ENCODE measurements at regions not wholly inside any gene's neighbourhood (a gene's known extent, or its start where the extent isn't known, plus 50 kb on each side); places are given as distances from the start of the nearest gene placed in this dataset.

DNA sequence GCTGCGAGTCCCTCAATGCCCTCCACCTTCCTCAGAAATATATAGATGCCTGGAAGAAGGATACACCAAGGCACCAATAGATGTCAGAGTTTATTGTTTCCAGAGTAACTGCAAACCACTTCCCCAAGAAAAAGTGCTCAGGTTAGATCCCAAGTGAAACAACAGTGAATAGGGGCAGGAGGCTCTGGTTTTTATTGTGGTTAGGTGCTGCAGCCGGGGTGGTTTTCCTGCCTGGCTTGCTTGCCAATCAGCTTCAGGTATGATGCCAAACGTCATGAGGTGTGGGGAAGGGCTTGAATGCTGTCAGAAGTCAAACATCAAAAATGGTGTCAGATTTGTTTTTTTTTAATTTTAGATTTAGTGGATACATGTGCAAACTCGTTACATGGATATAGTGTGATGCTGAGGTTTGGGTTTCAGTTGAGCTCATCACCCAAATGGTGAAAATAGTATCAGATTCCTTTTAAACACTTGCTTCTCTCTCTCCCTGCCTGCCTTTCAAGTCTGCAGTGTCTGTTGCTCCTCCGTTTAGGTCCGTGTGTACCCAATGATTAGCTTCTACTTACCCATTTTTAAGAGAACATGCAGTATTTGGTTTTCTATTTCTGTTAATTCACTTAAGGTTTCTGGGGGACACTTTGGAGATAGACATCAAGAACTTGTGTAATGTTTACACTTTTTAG is 1317.0 kb downstream of the MRPL39 start:
- Histone ChIP-seq H3K27me3 (no peaks in the 10 kb centered on the region), H3K4me3 (no peak overlapping the region), H3K9me3 (no peaks in the 10 kb centered on the region), H3K27ac (no peak overlapping the region), H3K4me1 (no peaks in the 10 kb centered on the region), H3K36me3 (no peaks in the 10 kb centered on the region)
- no peak for DNase-seq (ENCODE audit: low spot score in 2 of 2)
- no peak for TF ChIP-seq POLR2A (IDR thresholded peaks at IDR 0.05)
- intact Hi-C loops (cut with DNase I; ENCODE audit: low total_unique reads) = no loop called here

DNA sequence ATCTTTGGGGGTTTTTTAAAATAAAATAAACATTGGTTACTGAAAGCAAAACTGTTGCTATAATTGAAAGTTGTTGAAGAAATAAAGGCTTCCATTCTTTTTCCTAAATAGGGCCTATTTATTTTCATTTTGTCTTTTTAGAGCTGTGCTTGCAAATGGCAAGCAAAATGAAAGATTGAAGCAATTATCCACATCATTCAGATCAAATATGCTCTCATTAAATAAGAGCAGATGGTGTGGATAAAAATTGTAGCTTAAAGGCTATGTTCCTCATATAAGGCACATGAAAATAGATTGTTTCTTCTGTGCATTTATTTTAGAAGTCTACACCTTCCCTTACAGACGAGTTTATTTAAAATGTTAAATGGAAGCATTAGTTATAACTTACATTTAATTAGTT is 1317.7 kb downstream of the MRPL39 start:
- intact Hi-C loops (cut with DNase I; ENCODE audit: low total_unique reads) = no loop called here
- no peaks in the 10 kb centered on the region for H3K4me1 ChIP-seq
- no peak for DNase-seq (ENCODE audit: low spot score in 2 of 2)
- TF ChIP-seq, protein P1, sequence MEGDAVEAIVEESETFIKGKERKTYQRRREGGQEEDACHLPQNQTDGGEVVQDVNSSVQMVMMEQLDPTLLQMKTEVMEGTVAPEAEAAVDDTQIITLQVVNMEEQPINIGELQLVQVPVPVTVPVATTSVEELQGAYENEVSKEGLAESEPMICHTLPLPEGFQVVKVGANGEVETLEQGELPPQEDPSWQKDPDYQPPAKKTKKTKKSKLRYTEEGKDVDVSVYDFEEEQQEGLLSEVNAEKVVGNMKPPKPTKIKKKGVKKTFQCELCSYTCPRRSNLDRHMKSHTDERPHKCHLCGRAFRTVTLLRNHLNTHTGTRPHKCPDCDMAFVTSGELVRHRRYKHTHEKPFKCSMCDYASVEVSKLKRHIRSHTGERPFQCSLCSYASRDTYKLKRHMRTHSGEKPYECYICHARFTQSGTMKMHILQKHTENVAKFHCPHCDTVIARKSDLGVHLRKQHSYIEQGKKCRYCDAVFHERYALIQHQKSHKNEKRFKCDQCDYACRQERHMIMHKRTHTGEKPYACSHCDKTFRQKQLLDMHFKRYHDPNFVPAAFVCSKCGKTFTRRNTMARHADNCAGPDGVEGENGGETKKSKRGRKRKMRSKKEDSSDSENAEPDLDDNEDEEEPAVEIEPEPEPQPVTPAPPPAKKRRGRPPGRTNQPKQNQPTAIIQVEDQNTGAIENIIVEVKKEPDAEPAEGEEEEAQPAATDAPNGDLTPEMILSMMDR (IDR thresholded peaks at IDR 0.05) = no peak
- TF ChIP-seq POLR2A (IDR thresholded peaks at IDR 0.05) (no peak), POLR2AphosphoS5 (IDR thresholded peaks at IDR 0.05) (no peak)
- H3K4me3 ChIP-seq = no peak overlapping the region
- H3K27ac ChIP-seq = no peak overlapping the region
- no peaks in the 10 kb centered on the region for H3K27me3 ChIP-seq
- H3K36me3 ChIP-seq = no peaks in the 10 kb centered on the region
- no peaks in the 10 kb centered on the region for H3K9me3 ChIP-seq

DNA sequence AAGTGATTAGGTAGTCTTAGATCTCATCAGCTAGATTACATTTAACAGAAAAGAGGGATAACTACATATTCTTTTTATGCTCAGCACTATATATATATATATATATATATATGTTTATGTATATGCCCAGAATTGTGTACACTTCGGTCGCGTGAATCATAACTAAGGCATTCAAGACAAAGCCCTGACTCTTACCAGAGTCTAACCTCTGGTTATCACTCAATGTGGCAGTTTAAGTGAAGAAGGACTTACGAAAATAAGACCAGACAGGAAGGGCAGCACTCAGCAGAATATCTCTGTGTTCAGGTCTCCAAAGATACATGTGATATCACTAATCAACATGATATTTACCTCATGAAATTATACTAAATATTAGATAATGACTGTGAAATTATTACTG is 1326.7 kb downstream of the MRPL39 start:
- Histone ChIP-seq H3K4me1 (no peaks in the 10 kb centered on the region), H3K9me3 (no peaks in the 10 kb centered on the region), H3K27ac (no peak overlapping the region), H3K36me3 (no peaks in the 10 kb centered on the region), H3K4me3 (no peak overlapping the region), H3K27me3 (no peaks in the 10 kb centered on the region)
- intact Hi-C loops (cut with DNase I; ENCODE audit: low total_unique reads) = no loop called here
- DNase-seq (ENCODE audit: low spot score in 2 of 2) = no peak
- TF ChIP-seq, protein P1 (IDR thresholded peaks at IDR 0.05) = no peak
- TF ChIP-seq POLR2AphosphoS5 (IDR thresholded peaks at IDR 0.05) = no peak
- no peak for TF ChIP-seq POLR2A (IDR thresholded peaks at IDR 0.05)

GRCh38 chr21:24278711-24279110 is 1328.6 kb downstream of the MRPL39 start:
- H3K4me3 ChIP-seq = no peak overlapping the region
- H3K4me1 ChIP-seq = no peaks in the 10 kb centered on the region
- TF ChIP-seq POLR2A (IDR thresholded peaks at IDR 0.05) = no peak
- no peak for TF ChIP-seq POLR2AphosphoS5 (IDR thresholded peaks at IDR 0.05)
- TF ChIP-seq, protein P1 (IDR thresholded peaks at IDR 0.05) = no peak
- intact Hi-C loops (cut with DNase I; ENCODE audit: low total_unique reads) = no loop called here
- DNase-seq (ENCODE audit: low spot score in 2 of 2) = no peak
- H3K27me3 ChIP-seq = no peaks in the 10 kb centered on the region
- H3K9me3 ChIP-seq = no peaks in the 10 kb centered on the region
- H3K36me3 ChIP-seq = no peaks in the 10 kb centered on the region
- H3K27ac ChIP-seq = no peak overlapping the region

DNA sequence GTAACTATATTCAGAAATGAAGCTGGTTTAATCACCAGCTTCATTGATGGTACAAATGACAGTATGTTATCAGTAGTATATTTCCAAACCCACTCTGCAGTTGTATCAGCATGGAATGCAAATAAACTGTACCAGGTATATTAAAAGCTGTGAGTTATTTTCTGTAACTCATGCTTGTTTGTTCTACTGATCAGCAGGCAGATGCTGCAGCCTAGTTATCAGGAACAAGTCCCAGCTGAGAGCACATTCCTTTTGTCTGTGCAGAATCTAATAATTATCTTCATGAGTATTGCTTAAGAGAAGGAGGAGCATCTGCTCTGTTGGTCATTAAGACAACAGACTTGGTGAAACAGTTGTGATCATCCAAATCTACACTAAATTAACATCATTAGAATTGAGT is 1331.1 kb downstream of the MRPL39 start:
- Histone ChIP-seq H3K9me3 (no peaks in the 10 kb centered on the region), H3K36me3 (no peaks in the 10 kb centered on the region), H3K27ac (no peak overlapping the region), H3K27me3 (no peaks in the 10 kb centered on the region), H3K4me3 (no peak overlapping the region), H3K4me1 (no peaks in the 10 kb centered on the region)
- TF ChIP-seq POLR2AphosphoS5 (IDR thresholded peaks at IDR 0.05) = no peak
- TF ChIP-seq, protein P1 (IDR thresholded peaks at IDR 0.05) = no peak
- no peak for TF ChIP-seq POLR2A (IDR thresholded peaks at IDR 0.05)
- no peak for DNase-seq (ENCODE audit: low spot score in 2 of 2)
- intact Hi-C loops (cut with DNase I; ENCODE audit: low total_unique reads) = no loop called here

- H3K36me3 ChIP-seq = no peaks in the 10 kb centered on the region
- no peak for DNase-seq (ENCODE audit: low spot score in 2 of 2)
- TF ChIP-seq POLR2A (IDR thresholded peaks at IDR 0.05) (no peak), POLR2AphosphoS5 (IDR thresholded peaks at IDR 0.05) (no peak)
- TF ChIP-seq, protein P1 (IDR thresholded peaks at IDR 0.05) = no peak
- no peak overlapping the region for H3K27ac ChIP-seq
- H3K9me3 ChIP-seq = no peaks in the 10 kb centered on the region
- H3K4me1 ChIP-seq = no peaks in the 10 kb centered on the region
- intact Hi-C loops (cut with DNase I; ENCODE audit: low total_unique reads) = no loop called here
- no peaks in the 10 kb centered on the region for H3K27me3 ChIP-seq
- no peak overlapping the region for H3K4me3 ChIP-seq
Measured at GRCh38 chr21:24275616-24276015, 1331.7 kb downstream of the MRPL39 start.
